ENCODE measurements at regions not wholly inside any gene's neighbourhood (a gene's known extent, or its start where the extent isn't known, plus 50 kb on each side); places are given as distances from the start of the nearest gene placed in this dataset.

DNA sequence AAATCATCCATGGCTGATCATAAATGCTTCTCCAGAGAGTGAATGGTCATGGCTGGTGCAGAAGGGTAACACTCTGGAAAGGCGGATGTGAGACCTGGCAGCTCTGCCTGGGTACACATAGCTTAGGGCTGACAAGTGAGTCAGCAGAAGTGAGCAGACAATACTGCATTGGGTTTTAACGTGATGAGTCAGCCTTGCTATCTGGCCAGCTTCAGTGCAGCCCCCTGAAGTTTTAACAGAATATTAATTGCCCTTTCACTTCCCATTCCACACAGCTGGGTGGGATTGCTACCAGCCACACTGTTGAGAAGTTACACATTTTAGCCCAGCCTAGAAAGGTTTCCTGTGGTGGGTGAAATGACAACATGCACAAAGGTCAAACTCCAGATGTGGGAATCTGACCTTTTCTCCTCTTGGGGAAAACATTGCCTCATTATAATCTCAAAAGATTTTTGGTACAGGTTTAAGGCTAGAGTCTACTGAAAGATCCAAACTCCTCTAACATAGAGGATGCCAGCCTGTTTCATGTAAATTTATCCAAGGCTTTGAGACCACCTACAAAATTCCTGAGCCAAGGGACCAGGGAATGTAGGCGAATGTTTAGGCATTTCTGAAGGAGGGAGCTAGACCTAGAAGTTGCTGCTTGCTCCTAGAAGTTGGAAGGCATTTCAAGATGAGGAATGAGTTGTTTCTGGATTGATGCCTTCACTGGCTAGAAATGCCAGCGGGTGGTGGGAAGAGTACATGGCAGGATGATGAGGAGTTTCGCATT lies 230.3 kb upstream of the PGRMC2 start:
- Histone ChIP-seq H3K4me1 (ENCODE audit: control insufficient read depth, insufficient read depth, low read length) (peaks cover 63% of the 10 kb centered on the region), H3K4me3 (ENCODE audit: low read length) (peak overlapping the region; percentile 46), H3K4me2 (ENCODE audit: low read length) (peak overlapping the region; percentile 72)

GRCh38 chr4:128517096-128517738 lies 229.6 kb upstream of the PGRMC2 start:
- peak overlapping the region; percentile 73 for H3K9ac ChIP-seq (ENCODE audit: low read depth, low read length)
- no peaks in the 10 kb centered on the region for H3K9me3 ChIP-seq (replicated peaks; ENCODE audit: low read length)
- H3K27me3 ChIP-seq (ENCODE audit: control insufficient read depth, insufficient read depth, low read length): no peaks in the 10 kb centered on the region
- H3K4me2 ChIP-seq (ENCODE audit: low read length): peak overlapping the region; percentile 72
- peaks cover 61% of the 10 kb centered on the region for H3K4me1 ChIP-seq (ENCODE audit: control insufficient read depth, insufficient read depth, low read length)
- no peaks in the 10 kb centered on the region for H3K36me3 ChIP-seq (ENCODE audit: insufficient read depth, low read length)
- H3K4me3 ChIP-seq (ENCODE audit: low read length): peak overlapping the region; percentile 46

More for the DNA sequence above, 230.3 kb upstream of the PGRMC2 start:
- Histone ChIP-seq H3K9ac (ENCODE audit: low read depth, low read length) (peak overlapping the region; percentile 73), H3K9me3 (replicated peaks; ENCODE audit: low read length) (no peaks in the 10 kb centered on the region), H3K27me3 (ENCODE audit: control insufficient read depth, insufficient read depth, low read length) (no peaks in the 10 kb centered on the region), H3K36me3 (ENCODE audit: insufficient read depth, low read length) (no peaks in the 10 kb centered on the region)

DNA sequence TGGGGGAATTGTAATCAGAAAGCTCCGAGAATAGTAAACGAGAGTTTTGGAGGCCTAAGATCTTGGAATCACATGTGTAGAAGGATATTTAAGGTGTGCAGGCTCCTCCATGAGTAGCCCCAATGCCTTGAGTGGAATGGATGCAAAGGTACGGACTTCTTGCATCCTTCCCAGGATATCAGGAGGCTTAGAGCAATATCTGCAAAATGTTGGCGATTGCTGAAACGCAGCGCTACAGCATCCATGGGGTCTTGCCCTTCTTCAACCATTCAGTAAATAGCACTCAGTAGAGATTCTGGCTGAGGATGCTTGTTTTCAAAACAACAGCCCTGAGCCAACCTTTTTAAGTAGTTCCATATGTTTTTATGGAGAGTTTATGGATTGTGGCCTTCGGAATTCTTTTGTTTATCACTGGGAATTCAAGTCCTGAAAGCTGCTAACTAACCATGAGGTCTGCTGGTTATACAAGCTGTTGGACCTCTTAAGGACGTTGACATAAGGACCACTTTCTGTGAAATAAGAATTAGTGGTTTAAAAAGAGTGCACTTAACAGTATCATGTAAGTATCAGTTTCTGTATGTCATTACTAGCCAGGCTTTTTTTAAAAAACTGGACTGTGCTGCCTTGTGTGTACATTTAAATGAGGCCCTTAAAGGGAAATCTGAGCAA lies 228.8 kb upstream of the PGRMC2 start:
- no peak overlapping the region for H3K4me2 ChIP-seq (ENCODE audit: low read length)
- H3K4me3 ChIP-seq (ENCODE audit: low read length): no peak overlapping the region
- no peaks in the 10 kb centered on the region for H3K27me3 ChIP-seq (ENCODE audit: control insufficient read depth, insufficient read depth, low read length)
- no peaks in the 10 kb centered on the region for H3K9me3 ChIP-seq (replicated peaks; ENCODE audit: low read length)
- no peaks in the 10 kb centered on the region for H3K36me3 ChIP-seq (ENCODE audit: insufficient read depth, low read length)
- H3K9ac ChIP-seq (ENCODE audit: low read depth, low read length): peak overlapping the region; percentile 73
- H3K4me1 ChIP-seq (ENCODE audit: control insufficient read depth, insufficient read depth, low read length): peaks cover 53% of the 10 kb centered on the region

- Histone ChIP-seq H3K36me3 (ENCODE audit: insufficient read depth, low read length) (no peaks in the 10 kb centered on the region), H3K9ac (ENCODE audit: low read depth, low read length) (no peak overlapping the region), H3K27me3 (ENCODE audit: control insufficient read depth, insufficient read depth, low read length) (no peaks in the 10 kb centered on the region), H3K4me1 (ENCODE audit: control insufficient read depth, insufficient read depth, low read length) (peaks cover 35% of the 10 kb centered on the region), H3K9me3 (replicated peaks; ENCODE audit: low read length) (no peaks in the 10 kb centered on the region), H3K4me3 (ENCODE audit: low read length) (no peak overlapping the region), H3K4me2 (ENCODE audit: low read length) (peak overlapping the region; percentile 21)
These were observed 226.3 kb upstream of the PGRMC2 start for GRCh38 chr4:128513664-128514484.

DNA sequence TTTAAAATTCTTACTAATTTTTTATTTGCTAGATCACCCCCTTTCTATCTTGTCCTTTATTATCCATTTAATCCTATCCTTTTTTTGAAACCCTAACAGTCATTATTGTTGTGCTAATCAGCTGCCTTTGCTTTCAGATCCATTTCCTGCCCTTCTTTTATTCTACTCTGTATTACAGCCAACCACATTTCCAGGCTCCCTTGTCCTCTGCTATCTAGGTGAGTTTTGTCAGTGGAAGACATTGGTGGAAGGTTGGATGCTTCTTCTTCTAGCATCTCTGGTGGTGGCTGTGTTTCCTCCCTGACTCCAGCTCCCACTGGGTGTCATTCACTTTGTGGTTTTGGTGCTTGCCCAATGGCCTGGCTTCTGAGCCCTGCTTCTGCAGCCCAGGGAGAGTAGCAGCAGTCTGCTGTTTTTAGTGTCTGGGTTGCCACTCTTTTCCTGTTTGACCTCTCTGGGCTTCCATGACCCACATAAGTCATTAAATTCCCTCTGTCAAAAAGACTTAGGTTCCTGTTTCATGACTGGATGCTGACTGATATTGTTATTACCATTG lies 225.2 kb upstream of the PGRMC2 start:
- no peak overlapping the region for H3K9ac ChIP-seq (ENCODE audit: low read depth, low read length)
- H3K4me1 ChIP-seq (ENCODE audit: control insufficient read depth, insufficient read depth, low read length): peaks cover 25% of the 10 kb centered on the region
- no peak overlapping the region for H3K4me3 ChIP-seq (ENCODE audit: low read length)
- no peaks in the 10 kb centered on the region for H3K27me3 ChIP-seq (ENCODE audit: control insufficient read depth, insufficient read depth, low read length)
- H3K9me3 ChIP-seq (replicated peaks; ENCODE audit: low read length): no peaks in the 10 kb centered on the region
- H3K36me3 ChIP-seq (ENCODE audit: insufficient read depth, low read length): no peaks in the 10 kb centered on the region
- no peak overlapping the region for H3K4me2 ChIP-seq (ENCODE audit: low read length)

GRCh38 chr4:128512161-128512560 lies 224.5 kb upstream of the PGRMC2 start:
- H3K36me3 ChIP-seq (ENCODE audit: insufficient read depth, low read length): no peaks in the 10 kb centered on the region
- no peak overlapping the region for H3K9ac ChIP-seq (ENCODE audit: low read depth, low read length)
- no peaks in the 10 kb centered on the region for H3K27me3 ChIP-seq (ENCODE audit: control insufficient read depth, insufficient read depth, low read length)
- no peak overlapping the region for H3K4me3 ChIP-seq (ENCODE audit: low read length)
- H3K4me1 ChIP-seq (ENCODE audit: control insufficient read depth, insufficient read depth, low read length): peaks cover 18% of the 10 kb centered on the region
- H3K4me2 ChIP-seq (ENCODE audit: low read length): no peak overlapping the region
- no peaks in the 10 kb centered on the region for H3K9me3 ChIP-seq (replicated peaks; ENCODE audit: low read length)

DNA sequence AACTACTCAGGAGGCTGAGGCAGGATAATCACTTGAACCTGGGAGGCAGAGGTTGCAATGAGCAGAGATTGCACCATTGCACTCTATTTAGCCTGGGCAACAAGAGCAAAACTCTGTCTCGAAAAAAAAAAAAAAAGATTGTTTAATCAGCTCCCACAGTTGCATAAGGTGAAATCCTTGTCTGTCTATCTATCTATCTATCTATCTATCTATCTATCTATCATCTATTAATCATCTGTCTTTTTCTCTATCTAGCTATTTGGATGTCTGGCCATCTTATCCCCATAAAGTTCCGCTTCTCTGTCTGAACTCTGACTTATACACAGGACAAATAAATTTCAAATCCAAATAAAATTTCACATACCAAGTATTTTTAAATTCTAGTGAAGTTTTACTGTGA lies 223.2 kb upstream of the PGRMC2 start:
- H3K9ac ChIP-seq (ENCODE audit: low read depth, low read length): no peak overlapping the region

DNA sequence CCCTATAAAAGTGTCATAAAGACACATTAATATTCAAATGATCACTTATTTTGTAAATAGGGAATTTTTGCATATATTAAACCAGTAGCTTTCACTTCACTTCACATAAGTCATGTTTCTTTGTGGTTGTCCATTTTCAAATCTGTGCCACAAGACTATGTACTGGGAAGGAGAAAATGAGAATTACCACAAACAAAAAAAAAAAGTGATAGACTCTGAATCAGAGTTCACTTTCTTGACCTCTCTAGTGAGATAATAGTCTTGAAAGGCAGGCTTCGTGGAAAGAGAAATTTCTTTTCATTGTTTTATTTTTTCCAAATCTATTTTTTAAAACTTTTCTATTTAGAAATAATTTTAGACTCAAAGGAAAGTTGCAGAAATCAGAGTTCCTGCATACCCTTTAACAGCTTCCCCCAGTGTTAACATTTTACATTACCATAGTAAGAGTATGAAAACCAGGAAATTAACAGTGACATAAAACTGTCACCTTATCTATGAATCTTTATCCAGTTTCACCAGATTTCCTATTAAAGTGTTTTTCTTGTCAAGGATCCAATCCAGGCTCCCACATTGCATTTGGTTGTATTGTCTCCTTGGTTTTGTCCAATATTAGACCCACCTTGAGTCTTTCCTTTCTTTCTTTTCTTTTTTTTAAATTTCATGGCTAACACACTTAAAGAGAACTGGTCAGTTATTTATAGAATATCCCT lies 215.4 kb upstream of the PGRMC2 start:
- Histone ChIP-seq H3K9me3 (replicated peaks; ENCODE audit: low read length) (no peaks in the 10 kb centered on the region), H3K36me3 (ENCODE audit: insufficient read depth, low read length) (no peaks in the 10 kb centered on the region), H3K27me3 (ENCODE audit: control insufficient read depth, insufficient read depth, low read length) (no peaks in the 10 kb centered on the region), H3K4me2 (ENCODE audit: low read length) (no peak overlapping the region), H3K4me3 (ENCODE audit: low read length) (no peak overlapping the region), H3K4me1 (ENCODE audit: control insufficient read depth, insufficient read depth, low read length) (no peaks in the 10 kb centered on the region), H3K9ac (ENCODE audit: low read depth, low read length) (no peak overlapping the region)

More for the DNA sequence above, 223.2 kb upstream of the PGRMC2 start:
- Histone ChIP-seq H3K4me1 (ENCODE audit: control insufficient read depth, insufficient read depth, low read length) (peaks cover 8% of the 10 kb centered on the region), H3K36me3 (ENCODE audit: insufficient read depth, low read length) (no peaks in the 10 kb centered on the region), H3K4me3 (ENCODE audit: low read length) (no peak overlapping the region), H3K4me2 (ENCODE audit: low read length) (no peak overlapping the region), H3K27me3 (ENCODE audit: control insufficient read depth, insufficient read depth, low read length) (no peaks in the 10 kb centered on the region), H3K9me3 (replicated peaks; ENCODE audit: low read length) (no peaks in the 10 kb centered on the region)

- Histone ChIP-seq H3K4me3 (ENCODE audit: low read length) (no peak overlapping the region), H3K4me2 (ENCODE audit: low read length) (no peak overlapping the region), H3K9ac (ENCODE audit: low read depth, low read length) (no peak overlapping the region), H3K4me1 (ENCODE audit: control insufficient read depth, insufficient read depth, low read length) (no peaks in the 10 kb centered on the region), H3K9me3 (replicated peaks; ENCODE audit: low read length) (no peaks in the 10 kb centered on the region), H3K36me3 (ENCODE audit: insufficient read depth, low read length) (no peaks in the 10 kb centered on the region), H3K27me3 (ENCODE audit: control insufficient read depth, insufficient read depth, low read length) (no peaks in the 10 kb centered on the region)
These were observed 213.6 kb upstream of the PGRMC2 start for GRCh38 chr4:128501239-128501638.

DNA sequence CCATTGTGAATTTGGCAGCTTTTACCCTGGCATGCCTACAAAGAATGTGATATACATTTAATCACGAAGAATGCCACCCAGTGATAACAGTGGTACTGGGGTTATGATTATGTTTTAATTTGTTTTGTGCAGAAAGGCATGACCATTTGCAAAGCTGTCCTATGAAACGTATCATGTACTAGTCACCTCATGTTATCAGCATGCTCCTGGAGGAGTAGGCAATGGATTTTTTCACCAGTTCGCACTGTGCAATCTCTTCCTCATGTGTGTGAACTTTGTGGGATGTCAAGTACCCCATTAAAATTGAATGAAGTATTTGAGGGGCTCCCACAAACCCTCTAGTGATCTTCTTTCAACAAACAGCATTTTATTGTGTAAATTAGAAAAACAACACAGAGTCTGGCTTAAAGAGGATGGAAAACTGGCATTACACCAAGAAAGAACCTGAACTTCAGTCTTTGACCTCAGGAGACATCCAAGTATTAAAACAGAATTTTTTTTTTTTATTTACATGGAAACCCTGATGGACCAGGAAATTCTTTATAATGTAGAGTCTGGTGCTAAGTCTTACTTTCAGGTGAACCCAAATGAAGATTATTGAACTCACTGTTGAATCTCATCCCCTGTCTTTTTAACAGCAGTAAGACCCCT lies 200.6 kb upstream of the PGRMC2 start:
- Histone ChIP-seq H3K27me3 (ENCODE audit: control insufficient read depth, insufficient read depth, low read length) (no peaks in the 10 kb centered on the region), H3K4me3 (ENCODE audit: low read length) (no peak overlapping the region), H3K9ac (ENCODE audit: low read depth, low read length) (no peak overlapping the region), H3K9me3 (replicated peaks; ENCODE audit: low read length) (no peaks in the 10 kb centered on the region), H3K4me1 (ENCODE audit: control insufficient read depth, insufficient read depth, low read length) (no peaks in the 10 kb centered on the region), H3K4me2 (ENCODE audit: low read length) (no peak overlapping the region), H3K36me3 (ENCODE audit: insufficient read depth, low read length) (no peaks in the 10 kb centered on the region)
